NCI-H2171 (cell line): ENCODE measurements at regions not wholly inside any gene's neighbourhood (a gene's known extent, or its start where the extent isn't known, plus 50 kb on each side); places are given as distances from the start of the nearest gene placed in this dataset.
"Not testable (repeated sequence)": the region's sequence is repeated elsewhere in the genome, so short reads cannot be mapped to it uniquely, and the experiment has no call there.

ENCODE experiments used
- DNase-seq: peaks from one replicate; lab custom pipeline; 2025; lab: John Stamatoyannopoulos, UW

- no peak for DNase-seq
Observed at GRCh38 chr2:33766175-33766574, 167.1 kb upstream of the FAM98A start.

- DNase-seq, result no peak
Observed at GRCh38 chr2:33765122-33765521, 166.0 kb upstream of the FAM98A start.

- no peak for DNase-seq
Observed at GRCh38 chr2:33764551-33764950, 165.5 kb upstream of the FAM98A start.

DNA sequence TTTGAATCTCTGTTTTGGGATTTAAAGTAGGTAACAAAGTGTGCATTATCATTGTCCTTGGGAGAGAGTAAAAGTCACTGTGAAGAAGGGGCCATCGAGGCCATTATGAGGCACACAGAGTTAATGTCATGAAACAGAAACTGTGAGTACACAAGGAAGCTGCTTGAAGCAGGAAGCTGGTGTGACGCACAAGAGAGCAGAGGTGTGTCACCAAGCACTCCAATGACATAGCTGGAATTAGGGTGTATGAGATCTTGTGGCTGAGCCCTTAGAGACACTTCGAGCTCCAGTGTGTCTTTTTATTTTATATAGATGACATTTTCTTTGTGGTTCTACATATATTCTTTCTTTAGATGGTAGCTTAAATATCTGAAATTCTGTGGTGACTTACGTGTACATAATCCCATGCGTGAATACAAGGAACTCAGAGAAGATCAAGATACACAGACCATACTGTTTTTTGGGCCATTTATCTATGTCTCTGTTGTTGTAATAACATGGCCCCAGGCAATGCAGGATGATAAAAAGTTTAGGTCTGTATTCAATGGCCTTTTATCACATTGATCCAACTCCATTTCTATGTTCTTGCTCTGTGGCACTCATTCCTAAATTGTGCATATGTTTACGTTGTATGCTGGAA, 164.7 kb upstream of the FAM98A start:
- no peak for DNase-seq

DNA sequence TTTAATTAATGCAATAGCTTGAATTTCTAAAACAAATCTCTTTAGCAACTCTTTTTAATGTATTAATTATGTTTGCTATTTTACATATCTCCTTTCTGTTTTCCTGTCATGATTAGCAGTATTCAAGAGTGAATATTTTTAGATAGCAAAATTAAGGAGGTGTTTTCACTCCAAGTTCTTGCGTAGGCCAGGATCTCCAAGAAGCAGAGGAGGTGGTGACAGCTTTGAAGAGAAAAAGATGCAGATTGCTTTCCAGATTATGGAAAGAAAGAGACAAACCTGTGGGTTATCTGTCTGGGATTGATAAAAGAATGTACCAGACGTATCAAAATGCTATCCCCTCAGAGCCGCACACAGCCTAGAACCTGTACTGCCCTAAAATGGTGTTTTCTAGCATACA, 163.5 kb upstream of the FAM98A start:
- DNase-seq, result no peak

- no peak for DNase-seq
Observed at GRCh38 chr2:33746208-33746800, 147.2 kb upstream of the FAM98A start.

- DNase-seq, result no peak
Observed at GRCh38 chr2:33735096-33735495, 136.0 kb upstream of the FAM98A start.

GRCh38 chr2:33730804-33731203, 131.7 kb upstream of the FAM98A start:
- DNase-seq, result no peak

- DNase-seq, result no peak
Observed at GRCh38 chr2:33730193-33730592, 131.1 kb upstream of the FAM98A start.

GRCh38 chr2:33729353-33729752, 130.3 kb upstream of the FAM98A start:
- DNase-seq, result no peak

DNA sequence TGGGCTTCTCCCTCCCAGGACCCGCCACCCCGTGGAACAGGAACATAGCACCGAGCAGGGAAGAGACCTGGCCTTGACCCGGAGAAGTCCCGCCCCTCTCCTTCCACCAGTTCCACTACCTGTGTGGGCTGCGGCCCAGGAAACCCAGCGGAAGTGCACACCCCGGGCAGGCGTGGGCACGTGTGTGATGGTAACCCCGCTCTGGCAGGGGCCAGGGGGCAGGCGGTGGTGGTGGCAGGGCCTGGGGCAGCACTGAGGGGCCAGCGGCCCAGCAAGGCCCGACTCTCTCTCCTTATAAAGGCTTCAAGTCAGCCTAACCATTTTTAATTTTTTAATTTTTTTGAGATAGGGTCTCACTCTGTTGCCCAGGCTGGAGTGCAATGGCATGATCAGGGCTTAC, 129.0 kb upstream of the FAM98A start:
- no peak for DNase-seq

DNA sequence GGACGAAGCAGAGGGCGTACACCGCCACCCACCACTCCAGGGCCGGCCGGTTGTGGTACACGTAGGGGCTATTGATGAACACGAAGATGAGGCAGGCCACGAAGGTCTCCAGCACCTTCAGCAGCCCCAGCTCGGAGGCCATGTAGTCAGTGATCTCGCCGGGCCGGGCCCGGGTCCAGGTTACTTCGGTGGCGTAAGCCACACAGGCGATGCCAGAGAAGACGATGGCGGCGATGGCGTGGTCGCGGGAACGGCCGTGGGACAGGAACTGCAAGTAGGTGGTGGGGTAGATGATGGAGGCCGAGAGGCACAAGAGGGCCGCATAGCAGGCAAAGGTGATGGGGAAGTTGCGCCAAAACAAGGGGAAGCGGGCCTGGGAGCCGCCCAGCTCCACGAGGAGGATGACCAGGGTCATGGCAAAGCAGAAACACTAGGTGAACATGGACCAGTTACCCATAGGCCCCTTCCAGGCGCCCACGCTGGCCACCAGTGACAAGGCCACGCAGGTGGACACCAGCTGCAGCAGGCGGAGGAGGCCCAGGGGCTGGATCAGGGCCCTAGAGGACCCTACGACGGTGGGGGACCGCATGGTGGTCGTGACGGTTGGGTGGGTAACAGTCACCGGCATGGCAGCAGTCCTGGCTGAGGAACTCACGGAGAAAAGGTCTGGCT, 128.4 kb upstream of the FAM98A start:
- DNase-seq, result no peak

DNA sequence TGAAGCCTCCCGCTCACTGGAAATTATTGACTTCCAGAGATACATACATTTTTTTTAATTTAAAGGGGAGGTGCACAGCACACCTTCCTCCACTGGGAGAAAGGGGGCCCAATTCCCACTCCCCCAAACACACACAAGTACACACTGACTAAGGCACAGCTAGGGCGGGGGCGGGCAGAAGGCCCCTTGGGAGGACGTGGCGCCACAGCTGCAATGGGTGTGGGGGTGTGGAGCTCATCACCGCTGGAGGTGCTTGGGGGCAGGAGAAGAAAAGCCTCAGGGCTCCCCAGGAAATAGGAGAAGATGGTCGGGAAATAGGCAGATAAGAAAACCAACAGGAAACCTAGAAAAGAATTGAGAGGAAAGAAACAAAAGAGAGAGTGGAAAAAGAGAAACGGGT, 127.3 kb upstream of the FAM98A start:
- DNase-seq, result no peak

DNA sequence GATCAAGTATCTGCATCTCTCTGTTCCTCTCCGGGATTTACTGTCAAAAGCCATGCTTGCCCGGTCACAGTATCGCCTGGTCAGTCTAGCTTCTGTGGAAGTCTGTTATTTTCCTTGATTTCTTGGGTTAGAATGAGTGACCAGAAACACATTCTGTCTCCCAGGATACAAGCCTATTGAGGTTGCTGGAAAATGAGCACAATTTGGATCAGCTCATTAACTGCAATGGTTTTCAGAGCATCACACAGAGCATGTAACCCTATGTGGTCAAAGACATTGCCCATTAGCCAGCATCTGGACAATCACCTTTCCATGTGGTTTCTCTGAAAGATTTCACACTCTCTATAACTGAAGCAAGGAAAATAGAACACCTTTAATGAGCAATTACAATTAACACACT, 124.2 kb upstream of the FAM98A start:
- DNase-seq, result no peak

- no peak for DNase-seq
Observed at GRCh38 chr2:33719067-33719466, 120.0 kb upstream of the FAM98A start.

DNA sequence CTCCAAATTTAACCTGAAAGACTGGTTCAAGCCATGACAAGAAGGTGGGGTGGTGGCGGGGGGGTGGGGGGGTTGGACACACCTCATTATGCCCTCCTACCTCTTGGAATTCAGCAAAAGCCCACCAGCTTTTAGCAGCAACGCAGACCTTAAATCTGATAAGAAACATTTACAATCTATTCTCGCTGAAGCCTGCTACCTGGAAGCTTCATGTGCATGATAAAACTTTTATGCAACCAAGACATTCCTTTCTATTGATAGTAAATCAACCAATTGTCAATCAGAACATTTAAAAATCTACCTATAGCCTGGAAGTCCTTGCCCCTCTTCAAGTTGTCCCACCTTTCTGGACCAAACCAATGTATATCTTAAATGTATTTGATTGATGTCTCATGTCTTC, 113.6 kb upstream of the FAM98A start:
- DNase-seq, result no peak

DNA sequence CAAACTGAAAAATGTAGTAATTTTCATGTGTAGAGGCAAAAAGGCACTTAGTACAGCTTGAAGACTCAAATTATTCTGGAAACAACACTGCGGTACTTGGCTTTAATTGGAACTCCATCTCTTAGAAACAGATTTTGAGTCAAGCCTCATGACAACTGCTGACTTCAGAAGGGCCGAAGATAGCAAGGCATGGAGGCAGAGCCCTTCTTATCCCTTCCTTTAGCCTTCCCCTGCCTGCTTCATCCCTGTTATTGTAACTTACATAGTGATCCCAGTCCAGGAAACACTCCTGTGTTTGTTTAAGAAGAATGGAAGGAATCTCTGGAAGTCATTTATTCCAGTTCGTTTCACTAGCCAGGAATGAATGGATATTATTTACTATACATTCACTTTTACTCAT, 110.9 kb upstream of the FAM98A start:
- DNase-seq, result no peak

- no peak for DNase-seq
Observed at GRCh38 chr2:33707312-33707711, 108.2 kb upstream of the FAM98A start.

GRCh38 chr2:33706410-33706809, 107.3 kb upstream of the FAM98A start:
- no peak for DNase-seq

GRCh38 chr2:33704406-33704855, 105.3 kb upstream of the FAM98A start:
- DNase-seq, result no peak

GRCh38 chr2:33696234-33696633, 97.1 kb upstream of the FAM98A start:
- DNase-seq, result no peak

DNA sequence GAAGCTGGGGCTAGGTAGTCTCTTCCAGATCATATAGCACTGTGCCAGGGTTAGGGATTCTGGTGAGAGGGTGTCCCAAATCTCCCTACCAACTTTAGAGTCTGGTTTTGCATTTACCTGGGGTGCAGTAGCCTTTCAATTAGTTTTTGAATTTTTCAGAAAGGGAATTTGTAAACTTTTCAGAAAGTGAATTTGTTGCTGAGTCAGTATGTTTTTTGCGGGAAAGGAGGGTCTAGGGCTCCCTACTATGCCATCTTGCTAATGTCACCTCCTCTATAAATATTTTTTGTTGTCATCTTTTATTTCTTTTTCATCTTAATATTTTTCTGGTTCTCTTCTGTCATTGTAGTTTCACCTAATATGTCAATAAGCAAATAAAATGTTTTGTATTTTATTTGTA, 95.8 kb upstream of the FAM98A start:
- DNase-seq, result no peak

- DNase-seq, result not testable (repeated sequence)
Observed at GRCh38 chr2:33690686-33691085, 91.6 kb upstream of the FAM98A start.

GRCh38 chr2:33681364-33681757, 82.3 kb upstream of the FAM98A start:
- no peak for DNase-seq
